Neural progenitor cell (in vitro differentiated cells): ENCODE measurements at regions not wholly inside any gene's neighbourhood (a gene's known extent, or its start where the extent isn't known, plus 50 kb on each side); places are given as distances from the start of the nearest gene placed in this dataset.

Experiments
- EZH2phosphoT487 ChIP-seq: fragments of 200-600 bp; sonication (generic); IDR thresholded peaks from 2 replicates; pipeline ENCODE4 v1.6.1; 2017; ENCODE audit warnings: antibody characterized with exemption
- TF ChIP-seq, protein P1 (sequence below): fragments of 200-600 bp; sonication (generic); IDR thresholded peaks from 2 replicates; pipeline ENCODE4 v1.5.1; 2017; ENCODE audit warnings: antibody characterized with exemption, mild to moderate bottlenecking

DNA sequence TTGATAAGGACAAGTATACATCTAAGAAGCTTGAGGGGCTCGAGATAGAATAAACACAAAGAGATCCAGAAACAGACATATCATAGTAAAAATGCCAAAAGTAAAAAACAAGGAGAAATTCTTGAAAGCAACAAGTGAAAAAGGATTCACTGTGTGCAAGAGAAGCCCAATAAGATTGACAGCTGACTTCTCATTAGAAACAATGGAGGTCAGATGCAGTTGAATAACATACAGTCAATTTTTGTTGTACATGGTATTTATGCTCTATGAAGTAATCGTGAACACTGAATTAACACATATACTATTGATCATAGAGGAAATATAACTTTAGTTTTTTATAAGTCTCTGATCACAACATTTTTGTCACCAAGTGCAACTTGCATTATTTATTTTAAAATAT lies 982.8 kb upstream of the SORCS1 start:
- TF ChIP-seq, protein P1, sequence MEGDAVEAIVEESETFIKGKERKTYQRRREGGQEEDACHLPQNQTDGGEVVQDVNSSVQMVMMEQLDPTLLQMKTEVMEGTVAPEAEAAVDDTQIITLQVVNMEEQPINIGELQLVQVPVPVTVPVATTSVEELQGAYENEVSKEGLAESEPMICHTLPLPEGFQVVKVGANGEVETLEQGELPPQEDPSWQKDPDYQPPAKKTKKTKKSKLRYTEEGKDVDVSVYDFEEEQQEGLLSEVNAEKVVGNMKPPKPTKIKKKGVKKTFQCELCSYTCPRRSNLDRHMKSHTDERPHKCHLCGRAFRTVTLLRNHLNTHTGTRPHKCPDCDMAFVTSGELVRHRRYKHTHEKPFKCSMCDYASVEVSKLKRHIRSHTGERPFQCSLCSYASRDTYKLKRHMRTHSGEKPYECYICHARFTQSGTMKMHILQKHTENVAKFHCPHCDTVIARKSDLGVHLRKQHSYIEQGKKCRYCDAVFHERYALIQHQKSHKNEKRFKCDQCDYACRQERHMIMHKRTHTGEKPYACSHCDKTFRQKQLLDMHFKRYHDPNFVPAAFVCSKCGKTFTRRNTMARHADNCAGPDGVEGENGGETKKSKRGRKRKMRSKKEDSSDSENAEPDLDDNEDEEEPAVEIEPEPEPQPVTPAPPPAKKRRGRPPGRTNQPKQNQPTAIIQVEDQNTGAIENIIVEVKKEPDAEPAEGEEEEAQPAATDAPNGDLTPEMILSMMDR: no peak
- no peak for TF ChIP-seq EZH2phosphoT487
